HepG2 (cell line): ENCODE measurements at regions not wholly inside any gene's neighbourhood (a gene's known extent, or its start where the extent isn't known, plus 50 kb on each side); places are given as distances from the start of the nearest gene placed in this dataset.

Experiments used
- AGO1 ChIP-seq: fragments of 200-400 bp; formaldehyde crosslinking; IDR thresholded peaks from 2 replicates; pipeline ENCODE4 v1.6.1; 2017; ENCODE audit warnings: mild to moderate bottlenecking, low read depth, low read length, moderate library complexity; ENCODE audit not compliant: poor library complexity, severe bottlenecking
- AGO2 ChIP-seq: fragments of 200-400 bp; formaldehyde crosslinking; optimal IDR thresholded peaks from 2 replicates; pipeline ENCODE3; 2017; ENCODE audit warnings: mild to moderate bottlenecking, low read depth, low read length, moderate library complexity
- GLI4 ChIP-seq: sonication (generic); formaldehyde crosslinking; IDR thresholded peaks from 2 replicates; pipeline ENCODE4 v1.5.1; 2020; ENCODE audit warnings: missing genetic modification reagents, mild to moderate bottlenecking, moderate library complexity, borderline replicate concordance
- HHEX ChIP-seq: IDR thresholded peaks from 2 replicates; pipeline ENCODE4 v1.6.1; 2016; ENCODE audit warnings: control low read depth
- HNRNPH1 ChIP-seq: fragments of 200-400 bp; formaldehyde crosslinking; optimal IDR thresholded peaks from 2 replicates; pipeline ENCODE3; 2017; ENCODE audit warnings: mild to moderate bottlenecking, low read depth, low read length
- HNRNPUL1 ChIP-seq: fragments of 200-400 bp; formaldehyde crosslinking; IDR thresholded peaks from 2 replicates; pipeline ENCODE4 v1.6.1; 2017; ENCODE audit warnings: low read depth, mild to moderate bottlenecking, low read length, moderate library complexity
- JUN ChIP-seq: sonication (generic); formaldehyde crosslinking; IDR thresholded peaks from 2 replicates; pipeline ENCODE4 v1.4.0; 2020; ENCODE audit warnings: mild to moderate bottlenecking, missing genetic modification reagents
- MAFK ChIP-seq, 2 experiments: IDR thresholded peaks in 1 of 2; conservative IDR thresholded peaks in 1 of 2; 2 replicates each; pipeline ENCODE4 v1.6.1; 2011; ENCODE audit warnings: improper control_type of control experiment in 2 of 2, low read length in 2 of 2
- MED1 ChIP-seq: sonication (generic); formaldehyde crosslinking; IDR thresholded peaks from 2 replicates; pipeline ENCODE4 v1.4.0; 2020; ENCODE audit warnings: missing genetic modification reagents
- MTA1 ChIP-seq: sonication (generic); formaldehyde crosslinking; IDR thresholded peaks from 2 replicates; pipeline ENCODE4 v1.4.0; 2020; ENCODE audit warnings: missing genetic modification reagents, mild to moderate bottlenecking, borderline replicate concordance
- NCOA2 ChIP-seq: sonication (generic); formaldehyde crosslinking; IDR thresholded peaks from 2 replicates; pipeline ENCODE4 v1.8.0; 2022; ENCODE audit warnings: inconsistent platforms
- RFX3 ChIP-seq: IDR thresholded peaks from 2 replicates; pipeline ENCODE4 v1.6.1; 2016; ENCODE audit warnings: missing biosample characterization, missing genetic modification reagents
- RFX5 ChIP-seq: IDR thresholded peaks from 2 replicates; pipeline ENCODE4 v1.6.1; 2011; ENCODE audit warnings: low read depth, low read length, improper control_type of control experiment
- TEAD3 ChIP-seq: optimal IDR thresholded peaks from 2 replicates; pipeline ENCODE3; 2016; ENCODE audit warnings: borderline replicate concordance
- ZNF205 ChIP-seq: IDR thresholded peaks from 2 replicates; pipeline ENCODE4 v1.6.1; 2018; ENCODE audit warnings: missing biosample characterization, missing genetic modification reagents
- ZNF333 ChIP-seq: sonication (generic); formaldehyde crosslinking; IDR thresholded peaks from 2 replicates; pipeline ENCODE4 v1.4.0; 2020; ENCODE audit warnings: mild to moderate bottlenecking, missing genetic modification reagents, borderline replicate concordance
- ZNF530 ChIP-seq: sonication (generic); formaldehyde crosslinking; IDR thresholded peaks from 2 replicates; pipeline ENCODE4 v1.5.0; 2020; ENCODE audit warnings: low read depth, mild to moderate bottlenecking, missing genetic modification reagents
- ZNF549 ChIP-seq: sonication (generic); formaldehyde crosslinking; IDR thresholded peaks from 2 replicates; pipeline ENCODE4 v1.5.0; 2020; ENCODE audit warnings: missing genetic modification reagents
- ZNF589 ChIP-seq: sonication (generic); formaldehyde crosslinking; conservative IDR thresholded peaks from 2 replicates; pipeline ENCODE4 v1.8.0; 2022; ENCODE audit warnings: mild to moderate bottlenecking, moderate library complexity, missing genetic modification reagents
- ZNF670 ChIP-seq: sonication (generic); formaldehyde crosslinking; IDR thresholded peaks from 2 replicates; pipeline ENCODE4 v1.8.0; 2022; ENCODE audit warnings: mild to moderate bottlenecking, missing genetic modification reagents, borderline replicate concordance
- ZNF703 ChIP-seq: sonication (generic); formaldehyde crosslinking; IDR thresholded peaks from 2 replicates; pipeline ENCODE4 v1.5.1; 2020; ENCODE audit warnings: missing genetic modification reagents, mild to moderate bottlenecking, moderate library complexity, borderline replicate concordance
- ZNF720 ChIP-seq: sonication (generic); formaldehyde crosslinking; IDR thresholded peaks from 2 replicates; pipeline ENCODE4 v1.4.0; 2020; ENCODE audit warnings: missing genetic modification reagents
- ZNF883 ChIP-seq: sonication (generic); formaldehyde crosslinking; IDR thresholded peaks from 2 replicates; pipeline ENCODE4 v1.5.1; 2020; ENCODE audit warnings: mild to moderate bottlenecking, missing genetic modification reagents; ENCODE audit errors: not compliant biosample characterization
- TF ChIP-seq, protein P1 (sequence below): IDR thresholded peaks from 2 replicates; pipeline ENCODE4 v1.6.1; 2016; ENCODE audit warnings: low read depth
- TF ChIP-seq, protein P2 (sequence below): sonication (generic); formaldehyde crosslinking; IDR thresholded peaks from 2 replicates; pipeline ENCODE4 v1.5.0; 2020; ENCODE audit warnings: missing genetic modification reagents, mild to moderate bottlenecking, borderline replicate concordance
- TF ChIP-seq, protein P3 (sequence below): sonication (generic); formaldehyde crosslinking; IDR thresholded peaks from 2 replicates; pipeline ENCODE4 v1.8.0; 2023; ENCODE audit warnings: mild to moderate bottlenecking, missing genetic modification reagents
- TF ChIP-seq, protein P4 (sequence below): sonication (generic); formaldehyde crosslinking; IDR thresholded peaks from 2 replicates; pipeline ENCODE4 v1.4.0; 2020; ENCODE audit warnings: mild to moderate bottlenecking, missing genetic modification reagents
- TF ChIP-seq, protein P5 (sequence below): IDR thresholded peaks from 2 replicates; pipeline ENCODE4 v1.6.1; 2012; ENCODE audit warnings: inconsistent platforms

DNA sequence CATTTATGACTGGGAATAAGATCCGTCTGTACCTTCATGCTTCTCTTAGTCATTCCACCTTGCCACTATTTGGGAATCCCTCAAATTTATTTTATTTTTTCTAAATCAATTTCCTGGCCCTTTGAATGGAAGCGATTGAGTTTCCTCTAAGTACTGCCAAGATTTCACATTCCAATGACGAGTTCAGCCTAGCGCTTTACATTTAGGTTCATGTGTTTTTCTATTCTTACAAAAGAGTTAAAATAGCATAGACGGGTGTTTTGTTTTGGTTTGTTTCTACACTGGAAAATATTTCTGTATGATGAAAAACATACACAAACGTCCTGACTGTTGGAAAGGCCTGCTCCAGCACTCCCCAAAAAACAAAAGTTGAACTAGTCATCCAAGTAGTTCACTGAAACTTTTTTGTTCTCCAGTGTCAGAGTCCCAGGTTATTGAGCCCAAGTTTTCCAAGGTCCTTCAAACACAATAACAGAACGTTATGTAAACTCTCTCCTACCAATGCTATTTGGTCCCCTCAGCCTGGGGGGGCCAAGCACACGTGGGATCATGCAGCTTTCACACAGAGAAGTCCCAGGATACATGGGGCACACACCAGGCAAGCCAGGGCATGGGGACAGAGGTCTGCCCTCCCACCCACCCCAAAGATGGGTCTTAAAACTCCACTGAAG lies 74.8 kb upstream of the FOXN3 start (continued):
- TF ChIP-seq MAFK (conservative IDR thresholded peaks at IDR 0.05 in 1 of 2, IDR thresholded peaks at IDR 0.05 in 1 of 2; ENCODE audit: low read length in 2 of 2) (no peak), MTA1 (CRISPR knock-in tag) (no peak), ZNF333 (no peak), TEAD3 (peak; percentile 55), MED1 (CRISPR knock-in tag) (peak; percentile 87), GLI4 (no peak), ZNF530 (CRISPR knock-in tag) (no peak), ZNF549 (CRISPR knock-in tag) (no peak), ZNF589 (CRISPR knock-in tag) (no peak), HNRNPUL1 (no peak), NCOA2 (0 out of 2 replicates have a peak, but pooled peaks have one; percentile 51), AGO1 (no peak), AGO2 (no peak), ZNF205 (CRISPR knock-in tag) (no peak), JUN (CRISPR knock-in tag) (no peak), ZNF670 (CRISPR knock-in tag) (no peak), HNRNPH1 (no peak), RFX3 (CRISPR knock-in tag) (no peak), RFX5 (no peak), ZNF720 (CRISPR knock-in tag) (no peak), ZNF703 (no peak), ZNF883 (CRISPR knock-in tag) (no peak), HHEX (CRISPR knock-in tag) (no peak)
- TF ChIP-seq, protein P1, sequence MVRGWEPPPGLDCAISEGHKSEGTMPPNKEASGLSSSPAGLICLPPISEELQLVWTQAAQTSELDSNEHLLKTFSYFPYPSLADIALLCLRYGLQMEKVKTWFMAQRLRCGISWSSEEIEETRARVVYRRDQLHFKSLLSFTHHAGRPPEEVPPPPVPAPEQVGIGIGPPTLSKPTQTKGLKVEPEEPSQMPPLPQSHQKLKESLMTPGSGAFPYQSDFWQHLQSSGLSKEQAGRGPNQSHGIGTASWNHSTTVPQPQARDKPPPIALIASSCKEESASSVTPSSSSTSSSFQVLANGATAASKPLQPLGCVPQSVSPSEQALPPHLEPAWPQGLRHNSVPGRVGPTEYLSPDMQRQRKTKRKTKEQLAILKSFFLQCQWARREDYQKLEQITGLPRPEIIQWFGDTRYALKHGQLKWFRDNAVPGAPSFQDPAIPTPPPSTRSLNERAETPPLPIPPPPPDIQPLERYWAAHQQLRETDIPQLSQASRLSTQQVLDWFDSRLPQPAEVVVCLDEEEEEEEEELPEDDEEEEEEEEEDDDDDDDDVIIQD: no peak; the same call in 1 of the 2 replicates
- TF ChIP-seq, protein P2, sequence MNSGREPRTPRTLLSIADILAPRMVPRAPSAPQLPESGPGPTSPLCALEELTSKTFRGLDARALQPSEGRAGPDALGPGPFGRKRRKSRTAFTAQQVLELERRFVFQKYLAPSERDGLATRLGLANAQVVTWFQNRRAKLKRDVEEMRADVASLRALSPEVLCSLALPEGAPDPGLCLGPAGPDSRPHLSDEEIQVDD (CRISPR knock-in tag): no peak
- TF ChIP-seq, protein P3, sequence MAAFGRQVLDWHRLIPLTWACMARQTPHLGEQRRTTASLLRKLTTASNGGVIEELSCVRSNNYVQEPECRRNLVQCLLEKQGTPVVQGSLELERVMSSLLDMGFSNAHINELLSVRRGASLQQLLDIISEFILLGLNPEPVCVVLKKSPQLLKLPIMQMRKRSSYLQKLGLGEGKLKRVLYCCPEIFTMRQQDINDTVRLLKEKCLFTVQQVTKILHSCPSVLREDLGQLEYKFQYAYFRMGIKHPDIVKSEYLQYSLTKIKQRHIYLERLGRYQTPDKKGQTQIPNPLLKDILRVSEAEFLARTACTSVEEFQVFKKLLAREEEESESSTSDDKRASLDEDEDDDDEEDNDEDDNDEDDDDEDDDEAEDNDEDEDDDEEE: no peak
- TF ChIP-seq, protein P4, sequence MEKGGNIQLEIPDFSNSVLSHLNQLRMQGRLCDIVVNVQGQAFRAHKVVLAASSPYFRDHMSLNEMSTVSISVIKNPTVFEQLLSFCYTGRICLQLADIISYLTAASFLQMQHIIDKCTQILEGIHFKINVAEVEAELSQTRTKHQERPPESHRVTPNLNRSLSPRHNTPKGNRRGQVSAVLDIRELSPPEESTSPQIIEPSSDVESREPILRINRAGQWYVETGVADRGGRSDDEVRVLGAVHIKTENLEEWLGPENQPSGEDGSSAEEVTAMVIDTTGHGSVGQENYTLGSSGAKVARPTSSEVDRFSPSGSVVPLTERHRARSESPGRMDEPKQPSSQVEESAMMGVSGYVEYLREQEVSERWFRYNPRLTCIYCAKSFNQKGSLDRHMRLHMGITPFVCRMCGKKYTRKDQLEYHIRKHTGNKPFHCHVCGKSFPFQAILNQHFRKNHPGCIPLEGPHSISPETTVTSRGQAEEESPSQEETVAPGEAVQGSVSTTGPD (CRISPR knock-in tag): no peak
- TF ChIP-seq, protein P5, sequence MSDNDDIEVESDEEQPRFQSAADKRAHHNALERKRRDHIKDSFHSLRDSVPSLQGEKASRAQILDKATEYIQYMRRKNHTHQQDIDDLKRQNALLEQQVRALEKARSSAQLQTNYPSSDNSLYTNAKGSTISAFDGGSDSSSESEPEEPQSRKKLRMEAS: peak; percentile 64; the same call in 1 of the 2 replicates
